Muscle of leg (tissue), 3 donors: ENCODE measurements at regions not wholly inside any gene's neighbourhood (a gene's known extent, or its start where the extent isn't known, plus 50 kb on each side); places are given as distances from the start of the nearest gene placed in this dataset.
A peak's percentile ranks its signal among the peaks of the same experiment; 100 is the strongest.

Source experiments
- DNase-seq: peaks from one replicate; pipeline ENCODE4 v3.0.0; 2013
- H3K27ac ChIP-seq: one replicate; pipeline ENCODE4 v1.5.1; 2013; ENCODE audit warnings: mild to moderate bottlenecking, low read length, control low read depth
- H3K27me3 ChIP-seq: one replicate; pipeline ENCODE4 v1.6.1; 2013; ENCODE audit warnings: low read length; ENCODE audit not compliant: control insufficient read depth, insufficient read depth
- H3K36me3 ChIP-seq: one replicate; pipeline ENCODE4 v1.6.1; 2013; ENCODE audit warnings: low read length; ENCODE audit not compliant: control insufficient read depth, insufficient read depth
- H3K4me1 ChIP-seq: one replicate; pipeline ENCODE4 v1.6.1; 2013; ENCODE audit warnings: low read length; ENCODE audit not compliant: control insufficient read depth, insufficient read depth
- H3K4me3 ChIP-seq: one replicate; pipeline ENCODE4 v1.5.1; 2013; ENCODE audit warnings: low read length, control low read depth
- H3K9me3 ChIP-seq: replicated peaks from 2 replicates; pipeline ENCODE4 v1.6.1; 2013; ENCODE audit warnings: low read depth, low read length; ENCODE audit not compliant: control insufficient read depth
- WGBS: methylation state at CpG from one replicate; pipeline ENCODE4 v1.1.5; 2013; ENCODE audit warnings: missing lambda C conversion rate; ENCODE audit not compliant: insufficient coverage; 5-methylcytosine and 5-hydroxymethylcytosine counted together

- no peaks in the 10 kb centered on the region for H3K27me3 ChIP-seq
- H3K4me1 ChIP-seq, result peaks cover 14% of the 10 kb centered on the region
- H3K36me3 ChIP-seq, result no peaks in the 10 kb centered on the region
- DNase-seq, result no peak
- H3K4me3 ChIP-seq, result no peak overlapping the region
- H3K9me3 ChIP-seq, result no peaks in the 10 kb centered on the region
- no CpG with 5 or more reads among the region's 6 CpGs for WGBS
- peak overlapping the region; percentile 36 for H3K27ac ChIP-seq
Measured at GRCh38 chr11:10376061-10376460, 71.2 kb downstream of the ADM start.

DNA sequence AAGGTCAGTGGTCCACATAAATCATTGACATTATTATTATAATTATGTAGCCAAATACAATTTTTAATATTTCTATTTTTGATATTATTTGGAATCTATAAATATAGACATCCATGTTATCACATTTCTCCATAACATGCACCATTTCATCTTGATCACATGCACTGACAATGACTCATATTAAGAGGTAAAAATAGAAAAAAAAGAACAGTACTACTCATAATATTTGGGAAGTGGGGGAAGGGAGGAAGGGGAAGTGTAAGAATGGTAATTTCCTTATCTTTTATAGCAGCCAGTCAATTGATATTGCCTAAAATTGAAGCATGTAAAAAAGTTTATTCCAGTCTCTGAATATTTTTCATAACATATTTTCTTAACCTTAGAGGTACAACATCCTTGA is 72.3 kb downstream of the ADM start:
- Histone ChIP-seq H3K36me3 (no peaks in the 10 kb centered on the region), H3K4me3 (no peak overlapping the region), H3K4me1 (peaks cover 14% of the 10 kb centered on the region), H3K27ac (no peak overlapping the region), H3K9me3 (no peaks in the 10 kb centered on the region), H3K27me3 (no peaks in the 10 kb centered on the region)
- peak; percentile 25 for DNase-seq

DNA sequence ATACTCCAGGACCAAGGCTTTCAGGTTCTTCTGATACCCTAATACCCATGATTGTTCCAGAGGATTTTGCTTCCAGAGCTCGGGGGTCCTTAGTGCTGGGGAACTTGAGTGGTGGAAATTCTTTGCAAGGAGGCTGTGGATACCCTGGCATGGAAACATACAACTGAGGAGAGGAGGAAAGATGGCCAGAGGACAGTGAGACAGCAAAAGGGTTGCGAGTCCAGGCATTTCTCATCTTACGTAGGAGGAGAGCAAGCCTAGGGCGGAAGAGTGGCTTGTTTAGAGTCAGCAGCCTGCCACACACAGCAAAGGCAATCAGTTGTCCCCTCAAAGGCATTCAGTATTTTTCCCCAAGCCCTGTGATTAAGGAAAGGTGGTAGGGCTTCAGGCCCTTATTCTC is 73.5 kb downstream of the ADM start:
- no peaks in the 10 kb centered on the region for H3K9me3 ChIP-seq
- H3K4me1 ChIP-seq, result peaks cover 14% of the 10 kb centered on the region
- H3K27me3 ChIP-seq, result no peaks in the 10 kb centered on the region
- no peaks in the 10 kb centered on the region for H3K36me3 ChIP-seq
- H3K4me3 ChIP-seq, result no peak overlapping the region
- WGBS, result 83% methylated on average over 1 of the region's 4 CpGs
- H3K27ac ChIP-seq, result no peak overlapping the region
- no peak for DNase-seq

DNA sequence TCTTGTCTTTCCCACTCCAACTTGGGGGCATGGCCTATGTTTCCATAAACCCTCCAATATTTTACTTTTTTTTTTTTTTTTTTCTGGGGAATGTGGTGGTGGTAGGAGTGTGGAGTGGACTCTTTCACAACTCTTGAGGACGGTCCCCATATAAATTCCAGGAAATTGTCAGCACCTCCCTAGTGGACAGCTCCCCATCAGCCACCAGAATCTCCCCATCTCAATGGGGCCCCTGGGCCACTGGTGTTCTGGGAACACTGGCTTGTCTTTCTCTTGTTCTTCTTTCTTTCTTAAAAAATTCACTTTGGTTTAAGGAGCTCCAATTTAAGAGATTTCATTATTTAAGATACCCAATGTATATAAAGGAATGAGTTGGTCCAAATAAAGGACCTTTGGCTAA is 74.1 kb downstream of the ADM start:
- WGBS, result no CpG with 5 or more reads among the region's 1 CpG
- no peak overlapping the region for H3K4me3 ChIP-seq
- H3K27me3 ChIP-seq, result no peaks in the 10 kb centered on the region
- no peaks in the 10 kb centered on the region for H3K36me3 ChIP-seq
- H3K4me1 ChIP-seq, result peaks cover 14% of the 10 kb centered on the region
- peak; percentile 60 for DNase-seq
- H3K27ac ChIP-seq, result no peak overlapping the region
- no peaks in the 10 kb centered on the region for H3K9me3 ChIP-seq

DNA sequence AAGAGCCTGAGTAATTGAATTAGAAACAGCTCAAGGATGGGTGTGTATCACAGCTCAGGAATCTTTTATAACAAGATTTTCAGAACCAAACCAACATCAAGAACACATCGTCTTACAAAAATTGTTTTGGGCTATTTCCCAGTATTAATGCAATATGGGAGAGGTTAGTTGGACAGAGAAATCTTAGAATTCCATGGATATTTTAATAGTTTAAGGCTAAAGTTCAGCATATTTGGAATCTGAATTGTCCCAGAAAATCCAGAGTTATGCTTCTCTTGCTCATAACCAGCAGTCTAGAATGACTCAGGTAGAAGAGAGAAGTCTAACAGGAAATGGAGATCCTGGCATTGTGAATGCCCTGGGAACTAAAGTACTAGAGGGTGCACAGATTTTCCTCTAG is 74.6 kb downstream of the ADM start:
- Histone ChIP-seq H3K27me3 (no peaks in the 10 kb centered on the region), H3K4me1 (peaks cover 14% of the 10 kb centered on the region), H3K9me3 (no peaks in the 10 kb centered on the region), H3K27ac (no peak overlapping the region), H3K36me3 (no peaks in the 10 kb centered on the region), H3K4me3 (no peak overlapping the region)
- peak; percentile 74 for DNase-seq
- WGBS, result no CpG with 5 or more reads among the region's 1 CpG

GRCh38 chr11:10379871-10380568 is 75.0 kb upstream of the AMPD3 start:
- peak; percentile 54 for DNase-seq
- Histone ChIP-seq H3K4me3 (no peak overlapping the region), H3K36me3 (no peaks in the 10 kb centered on the region), H3K9me3 (no peaks in the 10 kb centered on the region), H3K4me1 (peaks cover 11% of the 10 kb centered on the region), H3K27ac (no peak overlapping the region), H3K27me3 (no peaks in the 10 kb centered on the region)
- WGBS, result 93% methylated on average over 2 of the region's 2 CpGs

DNA sequence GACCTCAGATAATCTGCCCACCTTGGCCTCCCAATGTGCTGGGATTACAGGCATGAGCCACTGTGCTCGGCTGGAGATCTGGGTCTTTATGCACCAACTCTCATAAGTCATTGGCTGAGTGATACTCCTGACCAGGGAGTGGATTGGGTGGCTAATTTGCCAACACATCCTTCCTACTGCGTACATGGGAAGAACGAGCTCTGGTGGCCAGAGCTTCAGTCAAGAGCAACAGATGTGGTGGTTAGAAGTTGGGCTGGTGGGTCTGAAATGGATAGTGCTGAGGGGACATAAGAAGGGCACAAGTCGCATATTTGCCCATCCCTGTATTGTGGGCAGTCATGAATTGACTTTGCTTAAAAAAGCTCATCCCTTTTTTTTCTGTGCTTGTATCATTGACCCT is 74.1 kb upstream of the AMPD3 start:
- 80% methylated on average over 1 of the region's 4 CpGs for WGBS
- no peaks in the 10 kb centered on the region for H3K9me3 ChIP-seq
- H3K36me3 ChIP-seq, result no peaks in the 10 kb centered on the region
- DNase-seq, result no peak
- no peak overlapping the region for H3K4me3 ChIP-seq
- peaks cover 9% of the 10 kb centered on the region for H3K4me1 ChIP-seq
- no peak overlapping the region for H3K27ac ChIP-seq
- no peaks in the 10 kb centered on the region for H3K27me3 ChIP-seq

GRCh38 chr11:10381736-10382135 is 73.3 kb upstream of the AMPD3 start:
- Histone ChIP-seq H3K27me3 (no peaks in the 10 kb centered on the region), H3K4me1 (peaks cover 11% of the 10 kb centered on the region), H3K27ac (no peak overlapping the region), H3K9me3 (no peaks in the 10 kb centered on the region), H3K36me3 (no peaks in the 10 kb centered on the region), H3K4me3 (no peak overlapping the region)
- DNase-seq, result no peak

GRCh38 chr11:10382518-10382917 is 72.5 kb upstream of the AMPD3 start:
- Histone ChIP-seq H3K4me3 (no peak overlapping the region), H3K27me3 (peaks cover 5% of the 10 kb centered on the region), H3K27ac (no peak overlapping the region), H3K36me3 (no peaks in the 10 kb centered on the region), H3K4me1 (peaks cover 19% of the 10 kb centered on the region), H3K9me3 (no peaks in the 10 kb centered on the region)
- 75% methylated on average over 6 of the region's 6 CpGs for WGBS
- no peak for DNase-seq

DNA sequence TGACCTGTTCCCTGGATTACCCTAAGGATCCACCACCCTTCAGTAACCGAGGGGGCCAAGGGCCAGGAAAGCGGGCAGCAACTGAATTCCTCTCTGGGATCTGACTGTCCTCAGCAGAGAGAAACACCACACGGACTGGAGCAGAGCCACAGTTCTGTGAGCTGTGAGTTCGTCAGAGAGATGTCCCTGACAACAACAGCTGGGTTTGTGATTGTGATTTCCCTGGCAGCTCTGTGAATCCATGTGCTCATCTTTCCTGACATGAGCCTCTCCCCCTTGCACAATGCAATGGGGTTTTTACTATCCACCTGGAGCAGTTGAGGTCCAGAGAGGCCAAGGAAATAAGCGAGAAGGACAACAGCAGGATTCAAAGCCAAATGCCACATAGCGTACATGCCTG is 69.4 kb upstream of the AMPD3 start:
- no peaks in the 10 kb centered on the region for H3K9me3 ChIP-seq
- H3K36me3 ChIP-seq, result no peaks in the 10 kb centered on the region
- H3K4me1 ChIP-seq, result peaks cover 19% of the 10 kb centered on the region
- 30% methylated on average over 3 of the region's 6 CpGs for WGBS
- H3K27me3 ChIP-seq, result peaks cover 8% of the 10 kb centered on the region
- no peak overlapping the region for H3K4me3 ChIP-seq
- DNase-seq, result peak; percentile 91
- H3K27ac ChIP-seq, result peak overlapping the region; percentile 25

DNA sequence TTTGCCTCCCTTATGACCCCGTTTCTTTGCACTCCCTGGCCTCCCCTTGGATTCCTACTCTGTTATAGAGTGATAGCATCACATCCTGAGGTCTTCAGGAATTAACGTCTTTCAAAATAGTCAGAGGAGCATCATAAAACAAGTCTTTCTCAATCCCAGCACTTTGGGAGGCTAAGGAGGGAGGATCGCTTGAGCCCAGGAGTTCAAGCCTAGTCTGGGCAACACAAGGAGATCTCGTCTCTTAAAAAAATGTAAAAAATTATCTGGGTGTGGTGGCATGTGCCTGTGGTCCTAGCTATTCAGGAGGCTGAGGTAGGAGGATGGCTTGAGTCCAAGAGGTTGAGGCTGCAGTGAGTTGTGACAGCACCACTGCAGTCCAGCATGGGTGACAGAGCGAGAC is 68.7 kb upstream of the AMPD3 start:
- Histone ChIP-seq H3K36me3 (no peaks in the 10 kb centered on the region), H3K9me3 (no peaks in the 10 kb centered on the region), H3K4me1 (peaks cover 19% of the 10 kb centered on the region), H3K4me3 (no peak overlapping the region), H3K27ac (no peak overlapping the region), H3K27me3 (peaks cover 8% of the 10 kb centered on the region)
- no peak for DNase-seq
- 88% methylated on average over 2 of the region's 5 CpGs for WGBS
